ENCODE measurements at regions not wholly inside any gene's neighbourhood (a gene's known extent, or its start where the extent isn't known, plus 50 kb on each side); places are given as distances from the start of the nearest gene placed in this dataset.

GRCh38 chr10:30553018-30553625 is 76.4 kb downstream of the LYZL2 start (continued):
- TF ChIP-seq THRB (CRISPR knock-in tag; conservative IDR thresholded peaks at IDR 0.05) (no peak), ZFPM2 (CRISPR knock-in tag; IDR thresholded peaks at IDR 0.05) (no peak), SMARCA5 (IDR thresholded peaks at IDR 0.05) (no peak), POLR2AphosphoS2 (IDR thresholded peaks at IDR 0.05; ENCODE audit: low read length) (no peak), ZNF23 (CRISPR knock-in tag; IDR thresholded peaks at IDR 0.05) (no peak), ZC3H8 (IDR thresholded peaks at IDR 0.05) (no peak), ZBTB2 (IDR thresholded peaks at IDR 0.05) (no peak; the same call in 1 of the 2 replicates), HES1 (IDR thresholded peaks at IDR 0.05; ENCODE audit: low read depth) (peak; percentile 71), OTX1 (CRISPR knock-in tag; IDR thresholded peaks at IDR 0.05) (no peak), RERE (CRISPR knock-in tag; IDR thresholded peaks at IDR 0.05; ENCODE audit: borderline replicate concordance) (no peak), TBL1XR1 (IDR thresholded peaks at IDR 0.05; ENCODE audit: low read length in 2 of 2) (peak in 1 of 2 experiments; percentile 77; a peak in 2 of 4 replicates), CBX5 (IDR thresholded peaks at IDR 0.05; ENCODE audit: borderline replicate concordance, low read depth) (no peak), MTA1 (IDR thresholded peaks at IDR 0.05; ENCODE audit: borderline replicate concordance) (0 out of 2 replicates have a peak, but pooled peaks have one; percentile 12), XRCC3 (IDR thresholded peaks at IDR 0.05) (no peak), ZNF696 (CRISPR knock-in tag; conservative IDR thresholded peaks at IDR 0.05) (no peak), ZNF830 (CRISPR knock-in tag; IDR thresholded peaks at IDR 0.05) (no peak), POLR2AphosphoS5 (IDR thresholded peaks at IDR 0.05; ENCODE audit: control insufficient read depth, insufficient read depth, low read depth, low read length) (peak; percentile 84), E2F1 (CRISPR knock-in tag; IDR thresholded peaks at IDR 0.05) (no peak), FOXJ2 (tag; IDR thresholded peaks at IDR 0.05) (no peak; the same call in 1 of the 2 replicates), NFE2L1 (tag; IDR thresholded peaks at IDR 0.05; ENCODE audit: borderline replicate concordance, low read depth) (no peak)

Data from K562 (cell line).